ENCODE measurements at regions not wholly inside any gene's neighbourhood (a gene's known extent, or its start where the extent isn't known, plus 50 kb on each side); places are given as distances from the start of the nearest gene placed in this dataset.

GRCh38 chr20:57032847-57033246 is 233.6 kb downstream of the BMP7 start:
- TF ChIP-seq FOXM1 (IDR thresholded peaks at IDR 0.05; ENCODE audit: borderline replicate concordance, low read depth) (no peak), TCF12 (IDR thresholded peaks at IDR 0.05; ENCODE audit: low read depth) (no peak), YY1 (IDR thresholded peaks at IDR 0.05; ENCODE audit: low read depth) (no peak), TAF1 (IDR thresholded peaks at IDR 0.05; ENCODE audit: low read depth) (no peak), ZBTB7A (IDR thresholded peaks at IDR 0.05; ENCODE audit: low read depth) (no peak), EGR1 (IDR thresholded peaks at IDR 0.05) (no peak), EP300 (IDR thresholded peaks at IDR 0.05; ENCODE audit: borderline replicate concordance) (no peak), TEAD4 (IDR thresholded peaks at IDR 0.05) (no peak), CREB1 (IDR thresholded peaks at IDR 0.05; ENCODE audit: low read depth) (no peak), NFIC (IDR thresholded peaks at IDR 0.05) (no peak), RAD21 (IDR thresholded peaks at IDR 0.05; ENCODE audit: low read depth) (no peak), REST (IDR thresholded peaks at IDR 0.05; ENCODE audit: low read depth) (no peak), CEBPB (IDR thresholded peaks at IDR 0.05) (no peak)
- TF ChIP-seq, protein P1, sequence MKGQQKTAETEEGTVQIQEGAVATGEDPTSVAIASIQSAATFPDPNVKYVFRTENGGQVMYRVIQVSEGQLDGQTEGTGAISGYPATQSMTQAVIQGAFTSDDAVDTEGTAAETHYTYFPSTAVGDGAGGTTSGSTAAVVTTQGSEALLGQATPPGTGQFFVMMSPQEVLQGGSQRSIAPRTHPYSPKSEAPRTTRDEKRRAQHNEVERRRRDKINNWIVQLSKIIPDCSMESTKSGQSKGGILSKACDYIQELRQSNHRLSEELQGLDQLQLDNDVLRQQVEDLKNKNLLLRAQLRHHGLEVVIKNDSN (IDR thresholded peaks at IDR 0.05): no peak
- TF ChIP-seq, protein P2, sequence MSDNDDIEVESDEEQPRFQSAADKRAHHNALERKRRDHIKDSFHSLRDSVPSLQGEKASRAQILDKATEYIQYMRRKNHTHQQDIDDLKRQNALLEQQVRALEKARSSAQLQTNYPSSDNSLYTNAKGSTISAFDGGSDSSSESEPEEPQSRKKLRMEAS (IDR thresholded peaks at IDR 0.05): no peak

- no peak for TF ChIP-seq RAD21 (IDR thresholded peaks at IDR 0.05; ENCODE audit: low read depth)
- TF ChIP-seq, protein P2 (IDR thresholded peaks at IDR 0.05): no peak
- no peak for TF ChIP-seq CEBPB (IDR thresholded peaks at IDR 0.05)
- no peak for TF ChIP-seq NFIC (IDR thresholded peaks at IDR 0.05)
- TF ChIP-seq YY1 (IDR thresholded peaks at IDR 0.05; ENCODE audit: low read depth): no peak
- TF ChIP-seq, protein P1 (IDR thresholded peaks at IDR 0.05): no peak
- TF ChIP-seq REST (IDR thresholded peaks at IDR 0.05; ENCODE audit: low read depth): no peak
- no peak for TF ChIP-seq EGR1 (IDR thresholded peaks at IDR 0.05)
- no peak for TF ChIP-seq TEAD4 (IDR thresholded peaks at IDR 0.05)
- no peak for TF ChIP-seq TAF1 (IDR thresholded peaks at IDR 0.05; ENCODE audit: low read depth)
- no peak for TF ChIP-seq ZBTB7A (IDR thresholded peaks at IDR 0.05; ENCODE audit: low read depth)
- no peak for TF ChIP-seq CREB1 (IDR thresholded peaks at IDR 0.05; ENCODE audit: low read depth)
- no peak for TF ChIP-seq TCF12 (IDR thresholded peaks at IDR 0.05; ENCODE audit: low read depth)
- TF ChIP-seq EP300 (IDR thresholded peaks at IDR 0.05; ENCODE audit: borderline replicate concordance): no peak
- TF ChIP-seq FOXM1 (IDR thresholded peaks at IDR 0.05; ENCODE audit: borderline replicate concordance, low read depth): no peak
Measured at GRCh38 chr20:57034001-57034400, 232.4 kb downstream of the BMP7 start.

GRCh38 chr20:57037689-57038088 is 228.8 kb downstream of the BMP7 start:
- TF ChIP-seq REST (IDR thresholded peaks at IDR 0.05; ENCODE audit: low read depth) (no peak), TEAD4 (IDR thresholded peaks at IDR 0.05) (no peak), ZBTB7A (IDR thresholded peaks at IDR 0.05; ENCODE audit: low read depth) (no peak), TAF1 (IDR thresholded peaks at IDR 0.05; ENCODE audit: low read depth) (no peak), CEBPB (IDR thresholded peaks at IDR 0.05) (no peak), RAD21 (IDR thresholded peaks at IDR 0.05; ENCODE audit: low read depth) (no peak), YY1 (IDR thresholded peaks at IDR 0.05; ENCODE audit: low read depth) (no peak), EGR1 (IDR thresholded peaks at IDR 0.05) (no peak), NFIC (IDR thresholded peaks at IDR 0.05) (no peak), CREB1 (IDR thresholded peaks at IDR 0.05; ENCODE audit: low read depth) (no peak), EP300 (IDR thresholded peaks at IDR 0.05; ENCODE audit: borderline replicate concordance) (no peak), FOXM1 (IDR thresholded peaks at IDR 0.05; ENCODE audit: borderline replicate concordance, low read depth) (no peak), TCF12 (IDR thresholded peaks at IDR 0.05; ENCODE audit: low read depth) (no peak)
- TF ChIP-seq, protein P2 (IDR thresholded peaks at IDR 0.05): no peak
- TF ChIP-seq, protein P1 (IDR thresholded peaks at IDR 0.05): no peak

Measured in Ishikawa (cell line).